Thyroid gland (tissue), 4 donors: ENCODE measurements at regions not wholly inside any gene's neighbourhood (a gene's known extent, or its start where the extent isn't known, plus 50 kb on each side); places are given as distances from the start of the nearest gene placed in this dataset.

Experiments used
- DNase-seq, 2 donors: peaks; one replicate each; pipeline ENCODE4 v3.0.0-alpha.2; 2019
- H3K27ac ChIP-seq, 3 donors: fragments of 200-600 bp; sonication (generic); 1 replicate in 2 of 3; 2 replicates in 1 of 3; pipeline ENCODE4 v1.5.1; 2016 to 2019; ENCODE audit warnings: mild to moderate bottlenecking in 1 of 3, moderate library complexity in 1 of 3
- H3K27me3 ChIP-seq: fragments of 200-600 bp; sonication (generic); one replicate; pipeline ENCODE4 v1.5.1; 2019
- H3K36me3 ChIP-seq, 2 donors: fragments of 200-600 bp; sonication (generic); one replicate each; pipeline ENCODE4 v1.5.1; 2016 to 2019
- H3K4me1 ChIP-seq, 2 donors: fragments of 200-600 bp; sonication (generic); one replicate each; pipeline ENCODE4 v1.5.1; 2017 to 2019
- H3K4me3 ChIP-seq, 3 donors: fragments of 200-600 bp; sonication (generic); replicated peaks in 1 of 3; 1 replicate in 2 of 3; 2 replicates in 1 of 3; pipeline ENCODE4 v1.5.1; 2016; ENCODE audit warnings: mild to moderate bottlenecking in 1 of 3
- H3K9me3 ChIP-seq: fragments of 200-600 bp; sonication (generic); one replicate; pipeline ENCODE4 v1.5.1; 2017
- CTCF ChIP-seq, 6 experiments: fragments of 200-600 bp in 3 of 6; fragments of 450-650 bp in 3 of 6; sonication (generic) in 3 of 6; IDR thresholded peaks; one replicate each; pipeline ENCODE4 v1.5.1; 2016 to 2019; ENCODE audit warnings: antibody characterized with exemption in 6 of 6, mild to moderate bottlenecking in 2 of 6, inconsistent platforms in 1 of 6, moderate library complexity in 1 of 6
- POLR2A ChIP-seq, 2 donors: fragments of 450-650 bp; IDR thresholded peaks; one replicate each; pipeline ENCODE4 v1.6.1; 2017; ENCODE audit warnings: antibody characterized with exemption in 2 of 2, mild to moderate bottlenecking in 2 of 2, moderate library complexity in 1 of 2
- WGBS, 2 donors: methylation state at CpG; one replicate each; pipeline ENCODE4 v1.1.5; 2017; 5-methylcytosine and 5-hydroxymethylcytosine counted together
- intact Hi-C: fragments of 100-400 bp; cut with DNase I; formaldehyde crosslinking; loops from one replicate; pipeline ENCODE4 v1.15.1; 2023

- WGBS, 2 donors, result 75 to 78% methylated on average over 3 of the region's 3 CpGs
- Histone ChIP-seq H3K4me1 (peaks cover 8 to 10% of the 10 kb centered on the region in 2 donors), H3K27ac (no peak overlapping the region)
These were observed 95.6 kb upstream of the THRB start for GRCh38 chr3:24589931-24590880.

GRCh38 chr3:24591191-24591590, 96.5 kb upstream of the THRB start:
- H3K9me3 ChIP-seq, result no peaks in the 10 kb centered on the region

More at GRCh38 chr3:24589931-24590880, 95.6 kb upstream of the THRB start:
- DNase-seq, result no peak
- Histone ChIP-seq H3K36me3 (no peaks in the 10 kb centered on the region), H3K4me3 (no peak overlapping the region), H3K27me3 (no peaks in the 10 kb centered on the region), H3K9me3 (no peaks in the 10 kb centered on the region)
- intact Hi-C loops, result no loop called here
- TF ChIP-seq POLR2A (IDR thresholded peaks at IDR 0.05) (no peak), CTCF (IDR thresholded peaks at IDR 0.05) (no peak)

GRCh38 chr3:24591661-24592555, 97.3 kb upstream of the THRB start:
- WGBS, 2 donors, result 83 to 89% methylated on average over 5 of the region's 5 CpGs
- H3K27ac ChIP-seq, result no peak overlapping the region
- no peaks in the 10 kb centered on the region for H3K9me3 ChIP-seq
- H3K4me1 ChIP-seq, result peaks cover 8 to 10% of the 10 kb centered on the region in 2 donors
- H3K27me3 ChIP-seq, result no peaks in the 10 kb centered on the region
- TF ChIP-seq CTCF (IDR thresholded peaks at IDR 0.05) (no peak), POLR2A (IDR thresholded peaks at IDR 0.05) (no peak)
- intact Hi-C loops, result no loop called here
- DNase-seq, result no peak
- no peaks in the 10 kb centered on the region for H3K36me3 ChIP-seq
- H3K4me3 ChIP-seq, result no peak overlapping the region

More at GRCh38 chr3:24591191-24591590, 96.5 kb upstream of the THRB start:
- no peak for DNase-seq
- no peak for TF ChIP-seq POLR2A (IDR thresholded peaks at IDR 0.05)
- TF ChIP-seq CTCF (IDR thresholded peaks at IDR 0.05), result no peak
- intact Hi-C loops, result no loop called here
- Histone ChIP-seq H3K27me3 (no peaks in the 10 kb centered on the region), H3K4me1 (peaks cover 8 to 10% of the 10 kb centered on the region in 2 donors), H3K36me3 (no peaks in the 10 kb centered on the region), H3K4me3 (no peak overlapping the region), H3K27ac (no peak overlapping the region)

GRCh38 chr3:24594161-24594560, 99.5 kb upstream of the THRB start:
- H3K9me3 ChIP-seq, result no peaks in the 10 kb centered on the region
- no peak overlapping the region for H3K27ac ChIP-seq
- H3K4me3 ChIP-seq, result no peak overlapping the region
- peaks cover 5% of the 10 kb centered on the region in 2 donors for H3K4me1 ChIP-seq
- H3K36me3 ChIP-seq, result no peaks in the 10 kb centered on the region
- no peaks in the 10 kb centered on the region for H3K27me3 ChIP-seq
- TF ChIP-seq CTCF (IDR thresholded peaks at IDR 0.05) (no peak), POLR2A (IDR thresholded peaks at IDR 0.05) (no peak)
- DNase-seq, result no peak
- intact Hi-C loops, result no loop called here
